Peyer's patch (tissue), 4 donors: ENCODE measurements at regions not wholly inside any gene's neighbourhood (a gene's known extent, or its start where the extent isn't known, plus 50 kb on each side); places are given as distances from the start of the nearest gene placed in this dataset.

Source experiments
- DNase-seq, 3 donors: peaks; one replicate each; pipeline ENCODE4 v3.0.0-alpha.2; 2017 to 2019
- H3K27ac ChIP-seq, 4 donors: fragments of 200-600 bp; sonication (generic); one replicate each; pipeline ENCODE4 v1.5.1; 2016 to 2019
- H3K27me3 ChIP-seq, 2 donors: fragments of 200-600 bp; sonication (generic); one replicate each; pipeline ENCODE4 v1.5.1; 2019
- H3K36me3 ChIP-seq, 3 donors: fragments of 200-600 bp; sonication (generic); one replicate each; pipeline ENCODE4 v1.5.1; 2016 to 2019
- H3K4me1 ChIP-seq, 4 donors: fragments of 200-600 bp; sonication (generic); one replicate each; pipeline ENCODE4 v1.5.1; 2016 to 2019
- H3K4me3 ChIP-seq, 4 donors: fragments of 200-600 bp; sonication (generic); 1 replicate in 3 of 4; 2 replicates in 1 of 4; pipeline ENCODE4 v1.5.1; 2016 to 2019; ENCODE audit warnings: mild to moderate bottlenecking in 1 of 4
- H3K9me3 ChIP-seq, 4 donors: fragments of 200-600 bp; sonication (generic); one replicate each; pipeline ENCODE4 v1.5.1; 2016 to 2019; ENCODE audit warnings: mild to moderate bottlenecking in 1 of 4
- POLR2A ChIP-seq, 2 donors: fragments of 450-650 bp; IDR thresholded peaks; one replicate each; pipeline ENCODE4 v1.5.1; 2017; ENCODE audit warnings: antibody characterized with exemption in 2 of 2, mild to moderate bottlenecking in 2 of 2, moderate library complexity in 2 of 2
- TF ChIP-seq, protein P1 (sequence below), 6 experiments: fragments of 450-650 bp in 4 of 6; fragments of 200-600 bp in 2 of 6; sonication (generic) in 1 of 6; IDR thresholded peaks; one replicate each; pipeline ENCODE4 v1.5.1; 2017 to 2019; ENCODE audit warnings: antibody characterized with exemption in 6 of 6, mild to moderate bottlenecking in 3 of 6, moderate library complexity in 1 of 6

DNA sequence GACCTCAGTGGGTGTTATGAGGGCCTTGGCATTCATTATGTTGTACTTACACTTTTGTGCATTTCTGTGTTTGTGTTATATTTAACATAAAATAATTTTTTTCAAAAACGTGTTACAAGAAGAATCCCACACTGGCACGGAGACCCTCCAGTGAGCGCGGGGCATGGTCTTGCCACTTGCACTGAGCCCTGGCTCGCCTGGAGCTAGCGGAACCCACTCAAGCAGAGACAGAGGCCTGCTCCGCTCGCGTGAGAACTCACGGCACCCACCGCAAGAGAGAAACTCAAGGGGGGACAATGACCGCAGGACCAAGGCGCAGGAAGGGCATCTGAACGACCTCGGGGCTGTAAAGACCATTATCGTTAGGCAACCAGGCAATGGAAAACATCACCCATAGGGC lies 248.0 kb upstream of the SOX11 start:
- TF ChIP-seq, protein P1, sequence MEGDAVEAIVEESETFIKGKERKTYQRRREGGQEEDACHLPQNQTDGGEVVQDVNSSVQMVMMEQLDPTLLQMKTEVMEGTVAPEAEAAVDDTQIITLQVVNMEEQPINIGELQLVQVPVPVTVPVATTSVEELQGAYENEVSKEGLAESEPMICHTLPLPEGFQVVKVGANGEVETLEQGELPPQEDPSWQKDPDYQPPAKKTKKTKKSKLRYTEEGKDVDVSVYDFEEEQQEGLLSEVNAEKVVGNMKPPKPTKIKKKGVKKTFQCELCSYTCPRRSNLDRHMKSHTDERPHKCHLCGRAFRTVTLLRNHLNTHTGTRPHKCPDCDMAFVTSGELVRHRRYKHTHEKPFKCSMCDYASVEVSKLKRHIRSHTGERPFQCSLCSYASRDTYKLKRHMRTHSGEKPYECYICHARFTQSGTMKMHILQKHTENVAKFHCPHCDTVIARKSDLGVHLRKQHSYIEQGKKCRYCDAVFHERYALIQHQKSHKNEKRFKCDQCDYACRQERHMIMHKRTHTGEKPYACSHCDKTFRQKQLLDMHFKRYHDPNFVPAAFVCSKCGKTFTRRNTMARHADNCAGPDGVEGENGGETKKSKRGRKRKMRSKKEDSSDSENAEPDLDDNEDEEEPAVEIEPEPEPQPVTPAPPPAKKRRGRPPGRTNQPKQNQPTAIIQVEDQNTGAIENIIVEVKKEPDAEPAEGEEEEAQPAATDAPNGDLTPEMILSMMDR (IDR thresholded peaks at IDR 0.05) = no peak
- TF ChIP-seq POLR2A (IDR thresholded peaks at IDR 0.05) = no peak

DNA sequence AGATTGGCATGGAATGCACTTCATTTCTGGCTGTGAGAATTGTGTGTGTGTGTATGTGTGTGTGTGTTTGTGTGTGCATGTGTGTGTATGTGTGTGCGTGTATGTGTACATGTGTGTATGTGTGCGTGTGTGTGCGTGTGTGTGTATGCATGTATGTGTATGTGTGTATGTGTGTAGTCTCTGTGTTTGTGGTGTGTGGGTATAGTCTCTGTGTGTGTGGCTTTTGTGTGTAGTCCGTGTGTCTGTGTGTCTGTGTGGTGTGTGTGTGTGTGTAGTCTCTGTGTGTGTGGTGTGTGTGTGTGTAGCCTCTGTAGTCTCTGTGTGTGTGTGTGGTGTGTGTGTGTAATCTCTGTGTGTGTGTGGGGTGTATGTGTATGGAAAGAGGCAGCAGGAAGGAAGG lies 247.3 kb upstream of the SOX11 start:
- TF ChIP-seq, protein P1 (IDR thresholded peaks at IDR 0.05) = no peak
- no peak for TF ChIP-seq POLR2A (IDR thresholded peaks at IDR 0.05)
- Histone ChIP-seq H3K4me1 (no peaks in the 10 kb centered on the region), H3K27ac (no peak overlapping the region), H3K36me3 (no peaks in the 10 kb centered on the region), H3K27me3 (no peaks in the 10 kb centered on the region), H3K9me3 (no peaks in the 10 kb centered on the region), H3K4me3 (no peak overlapping the region)
- no peak for DNase-seq

More for the DNA sequence above, 248.0 kb upstream of the SOX11 start:
- H3K4me1 ChIP-seq = no peaks in the 10 kb centered on the region
- H3K27ac ChIP-seq = no peak overlapping the region
- no peak overlapping the region for H3K4me3 ChIP-seq
- no peaks in the 10 kb centered on the region for H3K36me3 ChIP-seq
- no peaks in the 10 kb centered on the region for H3K9me3 ChIP-seq
- DNase-seq = no peak
- no peaks in the 10 kb centered on the region for H3K27me3 ChIP-seq

DNA sequence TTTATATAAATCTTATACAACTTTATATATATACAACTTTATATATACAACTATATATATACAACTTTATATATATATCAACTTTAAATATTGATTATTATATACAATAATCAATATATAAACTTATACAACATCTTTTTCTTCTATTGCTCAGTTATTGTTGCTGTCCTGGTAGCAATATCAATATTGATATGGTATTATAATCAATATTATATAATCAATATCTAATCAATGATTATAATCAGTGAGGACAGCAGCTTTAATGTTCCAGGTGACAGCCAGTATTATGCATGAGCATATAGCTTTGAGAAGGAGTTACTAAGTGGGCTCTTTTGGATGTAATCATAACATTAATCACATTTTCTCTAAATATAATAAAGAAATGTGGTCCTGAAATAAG lies 242.3 kb upstream of the SOX11 start:
- peaks cover 0 to 7% (median 0%) of the 10 kb centered on the region in 4 donors for H3K9me3 ChIP-seq
- no peak for TF ChIP-seq POLR2A (IDR thresholded peaks at IDR 0.05)
- TF ChIP-seq, protein P1 (IDR thresholded peaks at IDR 0.05) = no peak
- no peak for DNase-seq
- H3K27ac ChIP-seq = no peak overlapping the region
- no peak overlapping the region for H3K4me3 ChIP-seq
- H3K36me3 ChIP-seq = no peaks in the 10 kb centered on the region
- H3K4me1 ChIP-seq = no peaks in the 10 kb centered on the region
- no peaks in the 10 kb centered on the region for H3K27me3 ChIP-seq

DNA sequence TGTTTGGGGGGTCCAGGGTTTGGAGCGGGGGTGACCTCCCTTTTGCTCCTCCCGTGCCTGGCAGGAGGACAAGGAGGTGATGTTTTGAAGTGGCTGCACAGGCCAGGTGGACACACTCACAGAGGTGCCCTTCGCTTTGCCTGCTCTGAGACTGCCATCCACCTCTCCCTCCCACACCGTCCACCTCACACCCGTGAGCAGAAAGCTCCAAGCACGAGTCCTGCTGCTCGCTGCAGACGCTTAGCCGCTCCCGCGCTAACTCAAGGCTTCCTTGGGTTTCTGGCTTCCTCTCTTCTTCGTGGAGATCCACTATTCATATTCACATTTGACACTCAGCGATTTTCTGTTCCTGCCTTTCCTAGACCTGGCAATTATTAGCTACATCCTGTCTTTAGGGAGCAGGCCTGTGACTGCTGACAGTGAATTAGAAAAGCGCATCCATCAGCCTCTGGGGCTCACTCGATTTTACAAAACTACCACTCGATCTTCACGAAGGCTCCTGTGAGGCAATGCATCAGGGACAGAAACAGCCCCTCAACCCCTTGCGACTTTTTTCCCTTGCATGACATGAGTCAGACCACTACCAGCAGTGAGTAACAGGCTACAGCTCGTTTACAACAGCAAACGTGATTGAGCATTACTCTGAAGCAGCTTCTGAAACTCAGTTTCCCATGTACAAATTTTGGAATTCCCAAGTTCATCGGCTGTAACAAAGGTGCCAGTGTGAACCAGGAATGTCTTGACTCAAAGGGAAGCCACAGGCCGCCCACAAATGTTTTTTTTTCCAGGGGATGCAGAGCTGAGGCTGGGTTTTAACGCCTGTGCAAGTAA lies 238.7 kb upstream of the SOX11 start:
- DNase-seq = no peak
- no peak overlapping the region for H3K4me3 ChIP-seq
- H3K4me1 ChIP-seq = no peaks in the 10 kb centered on the region
- peaks cover 0 to 7% (median 0%) of the 10 kb centered on the region in 4 donors for H3K9me3 ChIP-seq
- no peaks in the 10 kb centered on the region for H3K27me3 ChIP-seq
- H3K36me3 ChIP-seq = no peaks in the 10 kb centered on the region
- no peak overlapping the region for H3K27ac ChIP-seq
- TF ChIP-seq, protein P1 (IDR thresholded peaks at IDR 0.05) = no peak
- no peak for TF ChIP-seq POLR2A (IDR thresholded peaks at IDR 0.05)

DNA sequence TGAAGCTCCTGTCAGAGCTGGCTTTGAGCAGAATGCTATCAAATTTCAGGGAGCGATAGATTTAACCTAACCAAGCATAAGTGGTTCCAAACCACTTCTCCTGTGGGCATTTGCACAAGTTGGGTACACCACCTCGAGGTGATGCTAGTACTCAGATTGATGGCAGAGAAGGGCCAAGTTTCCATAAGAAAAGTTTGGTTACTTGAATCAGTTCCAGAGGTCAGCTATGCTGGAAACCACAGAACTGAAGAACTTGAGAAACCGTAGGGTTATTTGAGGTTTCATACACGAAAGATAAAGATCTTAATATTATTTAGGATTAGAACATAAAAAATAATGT lies 238.2 kb upstream of the SOX11 start:
- Histone ChIP-seq H3K4me1 (no peaks in the 10 kb centered on the region), H3K4me3 (no peak overlapping the region)
- TF ChIP-seq POLR2A (IDR thresholded peaks at IDR 0.05) = no peak

DNA sequence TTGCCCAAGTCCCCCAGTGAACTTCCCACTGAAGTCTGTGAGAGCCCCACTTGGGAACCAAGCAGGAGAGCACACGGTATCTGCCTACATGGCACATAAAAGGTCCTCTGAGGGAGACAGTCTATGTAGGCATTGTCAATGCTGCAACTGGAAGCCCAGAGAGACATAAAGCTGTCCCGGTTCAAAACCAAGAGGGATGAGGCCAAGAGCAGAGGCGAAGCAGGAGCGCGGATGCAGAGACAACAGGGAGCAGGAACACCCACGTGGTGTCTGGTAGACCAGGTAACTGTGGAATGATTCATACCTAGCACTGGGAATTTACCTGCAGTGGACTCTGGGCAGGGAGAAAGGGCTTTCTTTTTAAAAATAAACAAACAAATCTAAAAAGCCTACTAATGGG lies 233.1 kb upstream of the SOX11 start:
- no peaks in the 10 kb centered on the region for H3K4me1 ChIP-seq
- DNase-seq = no peak
- H3K36me3 ChIP-seq = no peaks in the 10 kb centered on the region
- H3K4me3 ChIP-seq = no peak overlapping the region
- H3K27me3 ChIP-seq = no peaks in the 10 kb centered on the region
- TF ChIP-seq POLR2A (IDR thresholded peaks at IDR 0.05) = no peak
- TF ChIP-seq, protein P1 (IDR thresholded peaks at IDR 0.05) = no peak
- H3K27ac ChIP-seq = no peak overlapping the region
- no peaks in the 10 kb centered on the region for H3K9me3 ChIP-seq

More for the DNA sequence above, 238.2 kb upstream of the SOX11 start:
- no peak for DNase-seq
- H3K27me3 ChIP-seq = no peaks in the 10 kb centered on the region
- H3K27ac ChIP-seq = no peak overlapping the region
- peaks cover 0 to 7% (median 0%) of the 10 kb centered on the region in 4 donors for H3K9me3 ChIP-seq
- no peaks in the 10 kb centered on the region for H3K36me3 ChIP-seq
